Stomach (tissue), 8 donors: ENCODE measurements at regions not wholly inside any gene's neighbourhood (a gene's known extent, or its start where the extent isn't known, plus 50 kb on each side); places are given as distances from the start of the nearest gene placed in this dataset.

Experiments
- DNase-seq, 2 donors: peaks; one replicate each; pipeline versions ENCODE4 v3.0.0 to v3.0.0-alpha.2; 2013 to 2019
- H3K27ac ChIP-seq, 5 donors: fragments of 200-600 bp in 4 of 5; sonication (generic) in 4 of 5; one replicate each; pipeline ENCODE4 v1.5.1; 2013 to 2019; ENCODE audit warnings: mild to moderate bottlenecking in 1 of 5, moderate library complexity in 1 of 5
- H3K27me3 ChIP-seq, 3 donors: fragments of 200-600 bp; sonication (generic); one replicate each; pipeline ENCODE4 v1.5.1; 2017 to 2019; ENCODE audit warnings: mixed run types in 1 of 3
- H3K36me3 ChIP-seq, 4 donors: fragments of 200-600 bp; sonication (generic); 1 replicate in 3 of 4; 2 replicates in 1 of 4; pipeline ENCODE4 v1.5.1; 2016 to 2019
- H3K4me1 ChIP-seq, 4 donors: fragments of 200-600 bp; sonication (generic); one replicate each; pipeline ENCODE4 v1.5.1; 2016 to 2019
- H3K4me3 ChIP-seq, 4 donors: fragments of 200-600 bp; sonication (generic) in 3 of 4; one replicate each; pipeline ENCODE4 v1.5.1; 2016 to 2019; ENCODE audit warnings: mild to moderate bottlenecking in 1 of 4
- H3K9me3 ChIP-seq, 4 donors: fragments of 200-600 bp; sonication (generic); one replicate each; pipeline ENCODE4 v1.5.1; 2016 to 2019
- CTCF ChIP-seq, 7 experiments: fragments of 450-650 bp in 4 of 7; fragments of 200-600 bp in 3 of 7; sonication (generic) in 3 of 7; IDR thresholded peaks; one replicate each; pipeline ENCODE4 v1.5.1; 2016 to 2019; ENCODE audit warnings: antibody characterized with exemption in 7 of 7, control low read depth in 2 of 7, mild to moderate bottlenecking in 1 of 7
- EP300 ChIP-seq: sonication (generic); formaldehyde crosslinking; IDR thresholded peaks from one replicate; pipeline ENCODE4 v1.6.1; 2017; ENCODE audit warnings: antibody characterized with exemption
- POLR2A ChIP-seq, 4 donors: fragments of 450-650 bp; IDR thresholded peaks; one replicate each; pipeline ENCODE4 v1.6.1; 2016; ENCODE audit warnings: antibody characterized with exemption in 4 of 4, control low read depth in 2 of 4, mild to moderate bottlenecking in 1 of 4, moderate library complexity in 1 of 4
- POLR2AphosphoS5 ChIP-seq, 3 donors: sonication (generic); formaldehyde crosslinking; IDR thresholded peaks; one replicate each; pipeline ENCODE4 v1.6.1; 2016; ENCODE audit warnings: antibody characterized with exemption in 3 of 3
- WGBS, 5 donors: extraction: QIAGEN DNeasy Blood & Tissue Kit in 3 of 5; methylation state at CpG; one replicate each; pipeline versions ENCODE4 v1.1.5 to v1.1.7; 2013 to 2018; 5-methylcytosine and 5-hydroxymethylcytosine counted together
- intact Hi-C: fragments of 100-400 bp; cut with DNase I; formaldehyde crosslinking; loops from one replicate; pipeline ENCODE4 v1.15.1; 2023; ENCODE audit warnings: low total_unique reads
- donor health status: healthy with polysubstance abuse.
- donor health status: Bipolar disorder and iron deficiency.
- donor health status: healthy.

- Histone ChIP-seq H3K4me3 (no peak overlapping the region), H3K27me3 (no peaks in the 10 kb centered on the region), H3K4me1 (no peaks in the 10 kb centered on the region), H3K27ac (no peak overlapping the region), H3K9me3 (peaks cover 0 to 20% (median 9%) of the 10 kb centered on the region in 4 donors), H3K36me3 (no peaks in the 10 kb centered on the region)
- no peak for DNase-seq
- TF ChIP-seq POLR2AphosphoS5 (IDR thresholded peaks at IDR 0.05) (no peak), POLR2A (IDR thresholded peaks at IDR 0.05) (no peak), EP300 (no peak), CTCF (IDR thresholded peaks at IDR 0.05) (no peak)
- intact Hi-C loops, result loop anchor here (10.0 kb wide), 1 partner anchor 824 kb away; no protein-coding TSS in a partner anchor
- 48 to 73% (median 65%) methylated on average over 3 of the region's 3 CpGs for WGBS, 5 donors
These were observed 839.1 kb downstream of the SH3BGRL start for GRCh38 chrX:82041034-82041433.

- H3K9me3 ChIP-seq, result no peaks in the 10 kb centered on the region
- no peak for DNase-seq
- 77 to 91% (median 88%) methylated on average over 4 of the region's 4 CpGs for WGBS, 5 donors
- peaks cover 0 to 3% (median 0%) of the 10 kb centered on the region in 3 donors for H3K27me3 ChIP-seq
- intact Hi-C loops, result no loop called here
- no peaks in the 10 kb centered on the region for H3K4me1 ChIP-seq
- H3K36me3 ChIP-seq, result no peaks in the 10 kb centered on the region
- no peak overlapping the region for H3K4me3 ChIP-seq
- no peak overlapping the region for H3K27ac ChIP-seq
- TF ChIP-seq CTCF (IDR thresholded peaks at IDR 0.05), result no peak
- TF ChIP-seq POLR2AphosphoS5 (IDR thresholded peaks at IDR 0.05), result no peak
- no peak for TF ChIP-seq POLR2A (IDR thresholded peaks at IDR 0.05)
- TF ChIP-seq EP300, result no peak
These were observed 856.8 kb downstream of the SH3BGRL start for GRCh38 chrX:82058728-82059127.

DNA sequence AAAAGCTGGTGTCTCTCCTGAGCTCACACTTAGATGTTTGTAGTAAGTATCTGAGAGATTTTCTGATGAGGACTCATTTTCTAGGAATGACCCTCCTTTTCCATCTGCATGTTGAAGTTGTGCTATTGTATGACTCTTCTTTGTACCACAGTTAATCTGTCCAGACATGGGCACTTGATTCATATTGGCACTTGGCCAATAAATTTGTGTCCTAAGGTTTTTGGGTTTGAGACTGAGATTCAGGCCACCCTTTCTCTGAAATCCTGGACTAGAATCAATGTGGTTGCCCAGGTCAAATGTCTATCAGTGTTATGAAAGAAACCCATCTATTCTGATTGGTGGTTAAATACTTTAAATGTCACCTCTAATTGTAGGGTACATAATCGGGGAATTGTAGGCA lies 869.0 kb downstream of the SH3BGRL start:
- intact Hi-C loops, result no loop called here
- whole genome bisulfite sequencing, 5 donors, result 78 to 91% (median 81%) methylated on average over 1 of the region's 1 CpG

GRCh38 chrX:82081027-82081426 lies 879.1 kb downstream of the SH3BGRL start:
- Histone ChIP-seq H3K9me3 (peaks cover 0 to 14% (median 5%) of the 10 kb centered on the region in 4 donors), H3K27ac (no peak overlapping the region), H3K4me3 (no peak overlapping the region), H3K4me1 (no peaks in the 10 kb centered on the region), H3K36me3 (no peaks in the 10 kb centered on the region), H3K27me3 (no peaks in the 10 kb centered on the region)
- 0 to 6% (median 5%) methylated on average over 1 of the region's 1 CpG for WGBS, 5 donors
- TF ChIP-seq CTCF (IDR thresholded peaks at IDR 0.05), result peak in 2 of 7 experiments; percentile 5 to 10
- no peak for TF ChIP-seq EP300
- intact Hi-C loops, result no loop called here
- DNase-seq, result no peak

More for the DNA sequence above, 869.0 kb downstream of the SH3BGRL start:
- Histone ChIP-seq H3K9me3 (no peaks in the 10 kb centered on the region), H3K27ac (no peak overlapping the region), H3K36me3 (no peaks in the 10 kb centered on the region), H3K27me3 (peaks cover 0 to 3% (median 0%) of the 10 kb centered on the region in 3 donors), H3K4me1 (no peaks in the 10 kb centered on the region), H3K4me3 (no peak overlapping the region)
- no peak for DNase-seq
- no peak for TF ChIP-seq EP300
- no peak for TF ChIP-seq POLR2A (IDR thresholded peaks at IDR 0.05)
- TF ChIP-seq CTCF (IDR thresholded peaks at IDR 0.05), result no peak
- no peak for TF ChIP-seq POLR2AphosphoS5 (IDR thresholded peaks at IDR 0.05)
